Tibial nerve (tissue), 4 donors: ENCODE measurements at regions not wholly inside any gene's neighbourhood (a gene's known extent, or its start where the extent isn't known, plus 50 kb on each side); places are given as distances from the start of the nearest gene placed in this dataset.

ENCODE experiments used
- EP300 ChIP-seq, 2 donors: sonication (generic); formaldehyde crosslinking; IDR thresholded peaks; one replicate each; pipeline ENCODE4 v1.6.1; 2017; ENCODE audit warnings: antibody characterized with exemption in 2 of 2, mild to moderate bottlenecking in 1 of 2
- TF ChIP-seq, protein P1 (sequence below), 5 experiments: fragments of 200-600 bp in 3 of 5; fragments of 450-650 bp in 2 of 5; sonication (generic) in 3 of 5; IDR thresholded peaks; one replicate each; pipeline ENCODE4 v1.5.1; 2016 to 2019; ENCODE audit warnings: antibody characterized with exemption in 5 of 5, mild to moderate bottlenecking in 3 of 5, moderate library complexity in 2 of 5

GRCh38 chr4:180817529-180817928 lies 1425.7 kb upstream of the TENM3 start:
- TF ChIP-seq, protein P1, sequence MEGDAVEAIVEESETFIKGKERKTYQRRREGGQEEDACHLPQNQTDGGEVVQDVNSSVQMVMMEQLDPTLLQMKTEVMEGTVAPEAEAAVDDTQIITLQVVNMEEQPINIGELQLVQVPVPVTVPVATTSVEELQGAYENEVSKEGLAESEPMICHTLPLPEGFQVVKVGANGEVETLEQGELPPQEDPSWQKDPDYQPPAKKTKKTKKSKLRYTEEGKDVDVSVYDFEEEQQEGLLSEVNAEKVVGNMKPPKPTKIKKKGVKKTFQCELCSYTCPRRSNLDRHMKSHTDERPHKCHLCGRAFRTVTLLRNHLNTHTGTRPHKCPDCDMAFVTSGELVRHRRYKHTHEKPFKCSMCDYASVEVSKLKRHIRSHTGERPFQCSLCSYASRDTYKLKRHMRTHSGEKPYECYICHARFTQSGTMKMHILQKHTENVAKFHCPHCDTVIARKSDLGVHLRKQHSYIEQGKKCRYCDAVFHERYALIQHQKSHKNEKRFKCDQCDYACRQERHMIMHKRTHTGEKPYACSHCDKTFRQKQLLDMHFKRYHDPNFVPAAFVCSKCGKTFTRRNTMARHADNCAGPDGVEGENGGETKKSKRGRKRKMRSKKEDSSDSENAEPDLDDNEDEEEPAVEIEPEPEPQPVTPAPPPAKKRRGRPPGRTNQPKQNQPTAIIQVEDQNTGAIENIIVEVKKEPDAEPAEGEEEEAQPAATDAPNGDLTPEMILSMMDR (IDR thresholded peaks at IDR 0.05), result no peak
- TF ChIP-seq EP300 (IDR thresholded peaks at IDR 0.05), result no peak
